Stimulated activated CD8-positive, alpha-beta memory T cell treated with anti-CD3 and anti-CD28 coated beads, Interleukin-12 subunit alpha, Interleukin-12 subunit beta, amount 100 ng/mL, for 1 hour (primary cell): ENCODE measurements at regions not wholly inside any gene's neighbourhood (a gene's known extent, or its start where the extent isn't known, plus 50 kb on each side); places are given as distances from the start of the nearest gene placed in this dataset.

Experiments
- DNase-seq: peaks from one replicate; pipeline ENCODE4 v3.0.0-alpha.2; 2020; ENCODE audit warnings: low read depth

GRCh38 chr3:19093084-19093483, 55.2 kb upstream of the KCNH8 start:
- no peak for DNase-seq

GRCh38 chr3:19077388-19077787, 70.9 kb upstream of the KCNH8 start:
- no peak for DNase-seq

GRCh38 chr3:19075037-19075436, 73.3 kb upstream of the KCNH8 start:
- no peak for DNase-seq

- DNase-seq: no peak
These were observed 73.9 kb upstream of the KCNH8 start for GRCh38 chr3:19074257-19074900.

GRCh38 chr3:19073341-19074105, 74.8 kb upstream of the KCNH8 start:
- DNase-seq: no peak

GRCh38 chr3:19070325-19070724, 78.0 kb upstream of the KCNH8 start:
- DNase-seq: no peak

GRCh38 chr3:19065027-19065426, 83.3 kb upstream of the KCNH8 start:
- no peak for DNase-seq

GRCh38 chr3:19063936-19064335, 84.4 kb upstream of the KCNH8 start:
- DNase-seq: no peak

GRCh38 chr3:19060404-19060803, 87.9 kb upstream of the KCNH8 start:
- DNase-seq: no peak

GRCh38 chr3:19052874-19053273, 95.4 kb upstream of the KCNH8 start:
- no peak for DNase-seq

- DNase-seq: no peak
These were observed 101.9 kb upstream of the KCNH8 start for GRCh38 chr3:19046440-19046839.

- no peak for DNase-seq
These were observed 117.8 kb upstream of the KCNH8 start for GRCh38 chr3:19030522-19030839.

GRCh38 chr3:19029837-19030521, 118.3 kb upstream of the KCNH8 start:
- DNase-seq: no peak

GRCh38 chr3:19025441-19025840, 122.9 kb upstream of the KCNH8 start:
- DNase-seq: no peak

GRCh38 chr3:19022546-19022945, 125.8 kb upstream of the KCNH8 start:
- DNase-seq: no peak

- DNase-seq: no peak
These were observed 131.5 kb upstream of the KCNH8 start for GRCh38 chr3:19016851-19017250.

GRCh38 chr3:19013879-19014278, 134.4 kb upstream of the KCNH8 start:
- DNase-seq: no peak

- DNase-seq: no peak
These were observed 135.5 kb upstream of the KCNH8 start for GRCh38 chr3:19012846-19013245.

- DNase-seq: no peak
These were observed 145.7 kb upstream of the KCNH8 start for GRCh38 chr3:19002606-19003005.

- DNase-seq: no peak
These were observed 150.2 kb upstream of the KCNH8 start for GRCh38 chr3:18998069-18998468.

GRCh38 chr3:18992709-18993108, 155.6 kb upstream of the KCNH8 start:
- DNase-seq: no peak

- no peak for DNase-seq
These were observed 159.0 kb upstream of the KCNH8 start for GRCh38 chr3:18989237-18989795.

- no peak for DNase-seq
These were observed 159.6 kb upstream of the KCNH8 start for GRCh38 chr3:18988614-18989229.
